T-helper 2 cell (primary cell): ENCODE measurements at regions not wholly inside any gene's neighbourhood (a gene's known extent, or its start where the extent isn't known, plus 50 kb on each side); places are given as distances from the start of the nearest gene placed in this dataset.
"Not testable (repeated sequence)": the region's sequence is repeated elsewhere in the genome, so short reads cannot be mapped to it uniquely, and the experiment has no call there.

Source experiments
- DNase-seq, 5 experiments: peaks; one replicate each; pipeline versions ENCODE4 v3.0.0 to v3.0.0-alpha.2; 2012 to 2022

DNA sequence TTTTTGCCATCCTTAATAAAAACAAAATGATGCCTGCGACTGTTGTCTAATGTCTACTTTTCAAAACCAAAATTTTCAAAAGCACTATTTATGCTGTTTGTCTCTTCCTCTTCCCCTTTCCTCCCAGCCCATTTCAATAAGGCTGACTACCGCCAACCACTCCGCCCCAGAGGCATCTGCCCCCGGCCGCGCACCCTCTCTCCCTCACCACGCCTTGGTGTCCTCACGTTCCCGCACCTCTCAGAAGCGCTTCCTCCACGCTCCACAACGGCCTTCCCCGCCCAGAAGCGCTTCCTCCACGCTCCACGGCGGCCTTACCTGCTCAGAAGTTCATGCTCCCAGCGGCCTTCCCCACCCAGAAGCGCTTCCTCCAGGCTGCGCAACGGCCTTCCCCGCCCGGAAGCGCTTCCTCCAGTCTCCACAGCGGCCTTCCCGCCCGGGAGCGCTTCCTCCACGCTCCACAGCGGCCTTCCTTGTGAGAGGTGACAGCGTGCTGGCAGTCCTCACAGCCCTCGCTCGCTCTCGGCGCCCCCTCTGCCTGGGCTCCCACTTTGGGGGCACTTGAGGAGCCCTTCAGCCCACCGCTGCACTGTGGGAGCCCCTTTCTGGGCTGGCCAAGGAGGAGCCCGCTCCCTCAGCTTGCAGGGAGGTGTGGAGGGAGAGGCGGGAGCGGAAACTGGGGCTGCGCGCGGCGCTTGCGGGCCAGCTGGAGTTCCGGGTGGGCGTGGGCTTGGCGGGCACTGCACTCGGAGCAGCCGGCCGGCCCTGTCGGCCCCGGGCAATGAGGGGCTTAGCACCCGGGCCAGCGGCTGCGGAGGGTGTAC is 490.4 kb upstream of the ZFP42 start:
- no peak for DNase-seq

DNA sequence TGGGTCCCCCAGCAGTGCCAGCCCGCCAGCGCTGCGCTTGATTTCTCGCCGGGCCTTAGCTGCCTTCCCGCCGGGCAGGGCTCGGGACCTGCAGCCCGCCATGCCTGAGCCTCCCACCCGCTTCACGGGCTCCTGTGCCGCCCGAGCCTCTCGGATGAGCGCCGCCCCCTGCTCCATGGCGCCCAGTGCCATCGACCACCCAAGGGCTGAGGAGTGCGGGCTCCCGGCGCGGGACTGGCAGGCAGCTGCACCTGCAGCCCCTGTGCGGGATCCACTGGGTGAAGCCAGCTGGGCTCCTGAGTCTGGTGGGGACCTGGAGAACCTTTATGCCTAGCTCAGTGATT is 489.8 kb upstream of the ZFP42 start:
- DNase-seq: not testable (repeated sequence)

DNA sequence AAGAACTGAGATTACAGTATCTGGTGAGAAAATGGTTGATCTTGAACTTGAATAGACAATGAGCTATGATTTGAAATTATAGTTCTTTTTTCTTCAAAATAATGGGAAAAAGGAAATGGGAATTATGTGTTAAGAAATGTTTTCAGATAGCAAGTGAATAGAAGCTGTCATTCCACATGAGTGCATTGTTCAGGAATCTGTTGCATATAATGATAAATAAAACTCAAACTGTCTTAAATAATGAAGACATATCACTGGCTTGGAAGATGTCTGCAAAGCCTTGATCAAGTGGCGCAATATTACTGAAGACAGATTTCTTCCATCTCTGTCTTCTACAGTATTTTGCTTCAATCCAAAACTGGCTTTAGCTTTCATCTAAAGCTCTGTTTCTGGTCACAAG is 479.3 kb upstream of the ZFP42 start:
- no peak for DNase-seq

DNA sequence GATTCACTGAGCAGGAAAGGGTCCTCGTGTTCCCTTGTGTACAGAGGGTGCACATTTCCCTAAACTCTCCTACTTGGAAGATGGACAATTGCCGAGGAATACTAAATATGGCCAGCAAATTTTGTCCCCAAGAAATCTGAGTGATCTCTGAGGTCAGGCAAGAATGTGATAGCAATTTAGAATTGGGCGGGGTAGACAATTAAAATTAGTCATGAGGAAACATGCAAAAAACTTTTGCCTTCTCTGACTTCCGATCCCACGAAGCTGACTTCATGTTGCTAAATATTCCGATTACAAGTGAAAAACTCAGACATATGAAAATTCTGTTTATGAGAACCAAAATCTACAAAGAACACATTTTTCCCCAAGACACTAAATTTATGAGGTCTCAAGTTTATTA is 453.9 kb upstream of the ZFP42 start:
- DNase-seq: no peak

DNA sequence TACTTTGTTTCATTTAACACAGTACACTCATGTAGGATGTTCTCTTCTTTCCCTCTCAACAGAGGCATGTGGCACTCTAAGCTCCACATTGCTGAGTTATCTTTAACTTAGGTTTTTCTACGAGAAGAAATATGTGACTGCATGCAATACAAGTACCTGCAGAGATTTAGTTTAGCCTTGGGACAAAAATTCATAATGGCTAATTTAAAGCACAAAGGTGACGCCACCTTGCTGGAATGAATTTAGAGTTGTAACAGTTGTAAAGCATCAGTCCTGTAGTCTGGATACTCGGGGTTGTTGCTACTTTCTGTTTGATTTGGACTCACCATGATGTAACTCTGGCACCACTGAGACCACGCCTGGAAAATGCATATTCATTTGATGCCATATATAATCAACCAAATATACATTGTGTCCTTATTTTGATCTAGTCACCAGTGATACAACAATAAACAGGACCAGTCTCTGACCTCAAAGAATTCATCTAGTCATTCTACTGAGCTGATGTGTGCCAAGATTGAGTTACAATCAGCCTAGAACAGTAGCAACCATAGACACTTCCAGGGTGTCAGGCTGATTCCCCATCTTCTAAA is 451.0 kb upstream of the ZFP42 start:
- no peak for DNase-seq

DNA sequence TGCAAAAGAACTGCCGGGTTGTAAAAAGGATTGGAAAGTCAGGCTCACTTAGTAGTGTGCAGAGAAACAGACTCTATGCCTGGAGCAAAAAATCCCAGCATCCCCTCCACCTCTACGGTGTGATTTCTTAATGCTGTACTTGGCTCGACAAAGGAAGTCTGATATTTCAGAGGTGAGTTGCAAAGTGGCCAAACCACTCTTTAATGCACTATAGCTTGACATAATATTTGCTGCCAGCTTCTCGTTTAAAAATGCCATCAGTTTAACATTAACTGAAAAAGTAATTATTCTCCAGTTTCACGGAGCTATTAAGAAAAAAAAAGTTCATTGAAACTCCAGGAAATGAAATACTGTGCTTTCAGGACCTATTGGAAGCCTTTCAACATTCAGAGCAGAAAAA is 448.3 kb upstream of the ZFP42 start:
- no peak for DNase-seq

DNA sequence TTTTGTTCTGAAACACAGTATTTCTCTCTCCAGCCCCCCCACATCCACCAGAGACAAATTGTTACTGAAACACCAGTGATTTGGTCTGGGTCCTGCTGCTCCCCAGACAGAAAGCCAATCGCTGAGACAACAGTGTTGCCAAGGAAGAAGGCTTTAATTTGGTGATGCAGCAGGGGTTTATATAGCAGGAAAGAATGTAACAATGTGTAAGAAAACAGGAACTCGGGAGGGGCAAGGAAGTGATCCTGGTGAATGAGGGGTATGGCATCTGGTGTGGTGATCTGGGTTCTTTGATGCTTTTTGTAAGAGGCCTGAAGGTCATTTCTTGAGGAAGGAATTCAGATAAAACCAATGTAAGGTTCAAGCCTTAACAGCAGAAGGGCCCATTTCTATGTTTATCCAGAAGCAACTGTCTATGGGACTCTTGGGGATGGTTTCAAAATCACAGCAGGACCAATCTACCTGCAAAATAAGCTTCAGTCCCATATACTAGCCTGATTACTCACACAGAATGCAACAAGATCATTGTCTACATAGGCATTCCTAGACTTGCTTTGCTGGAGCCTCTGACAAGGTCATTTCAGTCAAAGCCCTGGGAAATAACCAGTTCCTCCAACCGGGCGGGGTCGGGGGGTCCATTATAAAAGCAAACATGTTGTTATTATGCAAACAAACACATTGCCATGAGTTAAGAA is 445.2 kb upstream of the ZFP42 start:
- no peak for DNase-seq

DNA sequence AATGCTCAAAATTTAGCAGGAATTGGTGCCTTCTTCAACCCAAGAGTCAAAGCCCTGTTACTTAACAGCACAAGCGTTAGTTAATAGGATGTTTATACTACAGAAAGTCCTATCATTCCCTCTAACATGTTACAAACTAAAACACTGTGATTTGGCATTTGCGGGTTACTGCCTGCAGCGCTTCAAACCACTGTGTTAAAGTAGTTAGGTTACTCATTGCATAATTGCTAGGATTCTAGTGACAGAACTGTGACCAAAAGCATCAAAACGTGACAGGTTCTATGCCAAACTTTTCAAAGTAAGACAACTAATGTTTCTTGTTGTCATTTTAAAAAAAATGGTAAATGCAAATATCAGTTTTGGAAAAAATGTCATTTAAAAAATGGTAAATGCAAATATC is 442.8 kb upstream of the ZFP42 start:
- DNase-seq: no peak

DNA sequence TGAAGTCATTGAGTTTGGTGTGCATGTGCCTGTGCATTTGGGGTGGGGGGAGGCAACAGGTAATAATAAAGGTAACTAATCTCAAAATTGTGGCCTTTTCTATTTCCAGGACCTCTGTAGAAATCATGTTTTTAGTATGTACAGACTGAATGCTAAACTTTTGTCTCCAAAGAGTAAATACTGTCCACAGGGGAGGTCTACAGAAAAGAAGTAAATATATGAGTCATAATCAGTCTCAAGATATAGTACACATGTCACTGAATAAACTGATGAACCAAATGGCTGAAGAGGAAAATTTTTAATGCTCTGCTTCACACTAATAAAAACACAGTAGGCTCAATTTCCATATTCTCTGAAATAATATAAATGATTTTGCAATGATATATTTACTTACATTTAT is 440.4 kb upstream of the ZFP42 start:
- no peak for DNase-seq

DNA sequence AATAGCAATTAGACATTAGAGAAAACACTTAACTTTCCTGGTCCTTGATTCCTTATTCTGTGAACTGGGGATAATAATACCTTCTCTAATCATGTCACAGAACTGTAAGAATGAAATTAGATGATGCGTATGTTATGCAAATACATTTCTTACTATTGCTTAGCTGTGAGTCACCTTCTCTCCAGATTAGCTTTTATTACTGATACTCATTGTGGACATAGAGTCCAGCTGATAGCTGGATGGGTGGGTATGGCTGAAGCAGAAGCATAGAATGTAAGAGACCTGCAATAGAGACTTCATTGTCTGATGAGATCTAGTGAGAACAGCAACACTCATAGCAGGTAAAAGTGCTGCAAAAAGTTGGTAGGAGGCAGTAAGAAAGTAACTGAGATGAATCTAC is 437.2 kb upstream of the ZFP42 start:
- no peak for DNase-seq

DNA sequence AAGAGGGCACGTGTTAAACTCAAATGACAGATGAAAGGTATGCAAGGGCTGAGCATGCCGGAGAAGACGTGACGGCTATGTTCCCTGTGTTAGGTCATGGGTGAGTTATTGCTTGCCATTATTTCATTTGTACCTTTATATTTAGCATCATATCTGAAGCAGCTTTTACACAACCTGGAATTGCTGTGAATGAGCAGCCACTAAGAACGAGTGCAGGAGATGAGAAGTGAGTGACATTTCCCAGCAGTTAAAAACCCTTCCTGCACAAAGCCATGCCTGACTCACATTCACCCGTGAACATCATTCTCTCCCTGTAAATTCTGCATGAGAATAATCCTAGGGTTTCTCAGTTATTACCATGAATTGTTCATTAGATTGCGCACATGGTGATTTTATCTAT is 433.2 kb upstream of the ZFP42 start:
- no peak for DNase-seq

DNA sequence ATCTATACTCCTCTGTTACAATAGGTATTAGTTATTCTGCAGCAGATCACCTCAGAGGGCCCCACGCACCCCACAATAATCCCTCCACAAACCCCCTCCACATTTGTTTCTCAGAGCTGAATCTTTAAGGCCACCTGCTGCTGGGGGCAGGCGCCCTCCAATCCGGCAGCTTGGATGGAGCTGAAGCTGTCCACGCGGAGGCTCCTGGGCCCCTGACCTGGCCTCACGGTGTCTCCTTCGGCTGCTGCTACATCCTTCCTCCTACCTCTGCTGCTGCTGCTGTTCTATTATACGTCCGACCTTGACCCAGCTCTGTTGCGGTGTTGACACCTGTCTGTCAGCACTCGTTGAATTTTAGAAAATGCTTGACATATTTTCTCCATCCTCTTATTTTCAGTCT is 430.2 kb upstream of the ZFP42 start:
- DNase-seq: no peak

DNA sequence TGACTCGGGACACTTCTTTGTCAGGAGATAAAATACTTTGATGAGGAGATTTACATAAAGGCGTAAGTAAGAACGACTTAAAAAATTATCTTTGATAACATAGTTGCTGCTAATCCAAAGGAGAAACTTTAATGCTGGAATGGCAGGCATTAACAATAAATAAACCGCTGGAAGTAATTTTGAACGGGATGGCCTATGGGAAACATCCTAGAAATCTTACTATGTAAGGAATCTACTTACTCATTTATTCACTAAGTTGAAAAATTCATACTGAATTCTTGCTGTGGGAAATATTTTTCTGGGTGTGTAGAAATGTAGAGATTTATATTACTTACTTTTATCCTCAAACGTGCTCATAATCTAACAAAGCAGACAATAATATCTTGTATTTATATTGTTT is 425.7 kb upstream of the ZFP42 start:
- no peak for DNase-seq

DNA sequence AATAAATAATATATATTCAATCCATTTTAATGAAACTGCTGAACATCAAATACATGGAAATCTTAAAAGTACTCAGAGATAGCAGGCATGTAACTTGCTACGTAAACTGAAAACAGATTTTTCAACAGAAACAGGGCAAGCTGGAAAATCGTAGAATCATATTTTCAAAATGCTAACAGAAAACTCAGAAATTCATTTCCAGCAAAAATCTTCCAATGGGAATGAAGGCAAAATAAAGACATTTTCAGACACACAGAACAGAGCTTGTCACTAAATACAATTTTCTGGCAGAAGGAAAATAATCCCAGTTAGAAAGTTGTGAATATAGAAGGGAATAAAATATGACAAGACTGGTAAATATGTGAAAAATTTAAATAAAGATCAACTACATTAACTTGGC is 419.9 kb upstream of the ZFP42 start:
- DNase-seq: no peak

DNA sequence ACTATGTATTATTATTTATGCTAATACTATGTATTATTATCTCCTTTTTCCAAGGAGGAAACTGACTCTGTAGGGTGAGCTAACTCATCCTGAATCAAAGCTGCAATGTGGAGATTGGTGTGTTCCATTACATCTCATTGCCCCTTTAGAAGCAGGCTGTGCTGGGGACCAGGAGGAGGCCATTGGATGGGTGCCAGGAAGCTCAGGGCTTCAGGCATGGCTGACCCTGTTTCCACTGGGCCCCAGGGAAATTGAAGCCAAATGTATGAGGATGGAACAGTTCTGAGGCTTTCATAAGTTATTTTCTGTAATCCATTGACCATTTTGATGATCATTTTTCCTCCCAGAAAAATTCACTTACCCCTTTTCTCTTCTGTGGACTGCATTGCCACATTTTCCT is 418.8 kb upstream of the ZFP42 start:
- no peak for DNase-seq

DNA sequence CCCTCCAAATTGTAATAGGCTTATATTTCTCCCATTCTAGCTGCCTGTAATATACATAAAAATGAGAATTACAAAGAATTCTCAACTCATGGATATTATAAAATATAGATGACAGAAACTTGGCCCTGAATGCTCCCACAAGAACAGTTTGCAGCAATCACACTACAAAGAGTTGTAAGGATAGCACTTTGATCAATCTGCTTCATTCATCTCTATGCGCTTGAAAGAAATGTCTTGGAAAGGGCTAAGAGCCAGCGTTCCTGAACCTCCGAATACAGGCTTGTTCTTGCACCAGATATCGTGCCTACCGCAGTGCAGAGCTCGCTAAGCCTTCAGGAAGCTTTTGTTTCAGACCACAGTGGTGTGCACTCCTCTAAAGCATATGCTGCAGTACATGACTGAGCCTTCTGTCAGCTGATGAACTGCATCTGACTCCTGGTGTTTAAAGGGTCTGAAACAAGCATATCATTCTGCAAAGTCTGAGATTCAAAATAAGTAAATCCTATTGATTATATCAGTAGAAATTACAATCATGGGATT is 417.6 kb upstream of the ZFP42 start:
- no peak for DNase-seq

DNA sequence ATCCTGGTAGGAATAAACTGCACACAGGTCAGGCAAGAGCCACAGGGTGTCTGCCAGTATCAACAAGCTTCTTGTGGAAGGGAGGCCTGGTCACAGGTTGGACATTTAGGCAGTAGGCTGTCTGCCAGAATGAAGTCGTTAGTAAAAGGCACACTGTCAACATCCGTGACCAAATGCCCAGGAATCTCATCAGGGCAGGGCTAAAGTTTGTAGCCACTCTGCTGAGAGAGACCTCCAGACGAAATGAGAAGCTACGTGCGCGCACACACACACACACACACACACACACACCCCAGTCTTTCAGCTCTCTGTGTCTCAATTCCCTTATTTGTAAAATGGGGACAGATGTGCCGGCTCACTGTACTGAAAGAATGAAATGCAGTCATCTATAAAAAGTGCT is 408.7 kb upstream of the ZFP42 start:
- no peak for DNase-seq

DNA sequence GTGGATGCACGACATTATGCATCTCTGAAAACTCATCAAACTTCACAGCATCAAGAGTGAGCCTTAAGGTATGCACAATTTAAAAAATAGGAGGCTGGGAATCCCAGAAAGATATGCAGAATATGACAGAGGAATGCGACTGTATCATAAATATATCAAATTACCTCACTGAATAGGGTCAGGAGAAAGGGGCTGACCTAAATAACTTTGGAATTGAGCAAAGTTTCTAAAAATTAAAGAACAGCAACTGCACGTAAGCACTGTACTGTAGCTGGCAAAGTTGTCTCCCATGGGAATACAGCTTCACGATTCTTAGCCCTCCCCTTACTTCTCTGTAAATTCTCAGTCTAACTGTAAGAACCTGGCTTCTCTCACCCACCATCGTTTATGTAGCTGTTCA is 397.4 kb upstream of the ZFP42 start:
- no peak for DNase-seq

DNA sequence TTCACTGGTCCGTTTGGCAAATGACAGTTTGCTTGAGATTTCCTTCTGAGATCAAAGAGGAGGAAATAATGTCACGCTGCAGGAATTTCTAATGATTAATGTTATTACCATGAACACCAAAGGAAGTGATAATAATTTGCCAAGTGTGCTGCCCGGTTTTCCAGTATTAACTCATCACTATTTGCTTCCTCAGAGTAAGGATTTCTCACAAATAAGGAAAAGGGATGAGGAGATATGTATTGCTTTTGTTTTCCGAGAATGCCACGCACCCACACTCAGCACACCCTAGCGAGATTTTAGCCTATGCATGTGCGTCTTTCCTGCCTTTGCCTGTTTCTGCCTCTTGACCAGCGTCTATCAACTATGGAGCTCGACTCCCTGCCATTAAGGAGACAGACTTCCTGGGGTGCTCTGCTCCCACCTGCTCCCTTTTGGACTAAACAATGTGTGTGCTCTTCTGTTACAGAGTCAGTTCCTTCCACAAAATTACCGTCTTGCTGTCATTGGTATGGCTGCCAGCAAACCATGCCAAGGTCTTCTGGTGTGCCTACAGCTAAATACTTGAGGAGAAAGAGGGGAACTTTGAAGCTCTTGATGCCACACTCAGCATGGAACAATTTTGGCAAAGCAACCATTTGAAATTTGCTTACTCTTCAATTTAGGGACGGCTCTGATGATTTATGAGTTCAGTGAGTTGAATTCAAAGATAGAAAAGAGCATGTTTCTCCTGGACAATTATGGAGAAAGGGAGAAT is 393.1 kb upstream of the ZFP42 start:
- no peak for DNase-seq

DNA sequence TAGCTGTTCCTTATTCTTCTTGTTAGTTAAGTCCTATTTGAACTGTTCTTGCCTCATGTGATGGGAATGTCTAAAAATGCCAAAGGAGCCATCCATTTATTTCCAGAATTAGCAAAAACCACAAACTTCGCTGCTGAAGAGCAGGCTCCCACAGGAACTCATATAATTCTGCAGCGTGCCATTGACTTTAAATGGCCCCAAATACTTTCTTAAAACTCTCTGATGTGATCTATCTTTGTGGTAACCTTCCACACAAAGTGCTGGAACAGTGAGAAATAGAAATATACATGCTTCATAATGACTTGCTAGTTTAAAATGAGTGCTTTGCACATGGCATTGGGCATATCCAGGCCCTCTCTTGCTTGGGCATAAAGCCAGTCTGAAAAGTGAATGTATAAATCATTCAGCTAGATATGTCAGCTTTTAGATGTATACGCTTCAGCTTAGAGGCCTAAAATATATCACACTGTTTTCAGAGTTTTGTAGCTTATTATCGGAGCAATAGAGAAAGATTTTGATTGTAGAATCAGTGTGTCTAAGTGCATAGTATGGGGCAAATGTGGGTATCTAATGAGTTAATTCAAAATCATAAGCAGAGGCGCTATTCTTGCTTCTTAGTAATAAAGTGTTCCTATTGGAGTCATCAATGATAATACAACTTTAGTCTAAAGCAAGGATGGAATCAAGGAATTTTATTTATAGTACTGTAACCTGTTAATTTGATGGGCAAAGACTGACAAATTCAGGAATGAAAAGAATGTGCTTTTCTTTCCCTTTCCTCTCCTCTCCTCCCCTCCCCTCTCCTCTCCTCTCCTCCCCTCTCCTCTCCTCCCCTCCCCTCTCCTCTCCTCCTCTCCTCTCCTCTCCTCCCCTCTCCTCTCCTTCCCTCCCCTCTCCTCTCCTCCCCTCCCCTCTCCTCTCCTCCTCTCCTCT is 392.2 kb upstream of the ZFP42 start:
- no peak for DNase-seq

DNA sequence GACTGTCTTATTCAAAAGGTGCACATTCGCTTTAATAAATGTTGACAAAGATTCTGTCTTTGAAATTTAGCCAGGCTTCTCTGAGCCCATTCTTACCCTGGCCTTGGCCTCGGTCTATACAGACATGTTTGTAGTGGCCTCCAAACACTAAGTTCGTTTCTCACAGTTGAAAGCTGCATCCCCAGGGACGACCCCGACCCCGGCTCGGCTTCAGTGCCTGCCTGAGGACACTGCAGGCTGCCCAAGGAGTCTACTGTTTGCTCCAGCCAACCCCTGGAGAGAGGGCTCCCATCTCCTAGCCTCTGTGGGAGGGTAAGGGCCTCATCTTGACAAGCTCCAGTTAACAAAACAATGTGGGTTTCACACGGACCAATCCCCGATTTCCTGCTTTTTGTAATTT is 390.6 kb upstream of the ZFP42 start:
- DNase-seq: no peak

DNA sequence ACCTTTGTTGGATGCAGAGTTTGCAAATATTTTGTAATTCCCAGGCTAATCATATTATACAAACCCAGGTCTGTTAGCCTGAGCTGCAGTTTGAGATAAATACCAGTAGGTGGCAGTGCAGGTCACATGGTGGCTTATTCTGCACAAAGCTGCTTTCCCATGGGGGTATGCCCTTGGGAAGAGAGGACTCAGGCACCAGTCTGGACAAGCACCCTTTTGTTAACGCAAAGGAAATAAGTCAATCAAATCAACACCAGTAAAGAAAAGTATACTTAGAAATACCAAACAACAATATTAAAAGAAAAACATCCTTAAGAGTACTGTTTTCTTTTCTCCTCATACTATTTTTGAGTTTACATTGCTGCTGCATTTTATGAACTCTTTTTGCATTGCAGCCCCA is 389.0 kb upstream of the ZFP42 start:
- DNase-seq: peak in 1 of 5 experiments; percentile 14
